HEK293 (cell line): ENCODE measurements at regions not wholly inside any gene's neighbourhood (a gene's known extent, or its start where the extent isn't known, plus 50 kb on each side); places are given as distances from the start of the nearest gene placed in this dataset.

Source experiments
- CTCF ChIA-PET: fragments of 350-600 bp; formaldehyde crosslinking; extraction: SDS; loops from one replicate; lab custom pipeline; 2021; ENCODE audit warnings: antibody characterized with exemption; lab: Yijun Ruan, JAX
- POLR2A ChIA-PET: fragments of 300-600 bp; formaldehyde crosslinking; extraction: SDS; loops from one replicate; lab custom pipeline; 2020; ENCODE audit warnings: antibody characterized with exemption, inconsistent platforms; lab: Yijun Ruan, JAX
- H3K27ac ChIP-seq: fragments of 200-500 bp; sonication (Bioruptor generic); 2 replicates; pipeline ENCODE4 v1.5.1; 2014; ENCODE audit warnings: low read depth, low read length, control low read depth, inconsistent platforms; ENCODE audit errors: extremely low read depth
- H3K36me3 ChIP-seq, 2 experiments: fragments of 200-500 bp in 1 of 2; sonication (Bioruptor generic) in 1 of 2; 1 replicate in 1 of 2; 2 replicates in 1 of 2; pipeline ENCODE4 v1.5.1; 2014 to 2017; ENCODE audit warnings: inconsistent platforms in 2 of 2, low read length in 2 of 2; ENCODE audit not compliant: control insufficient read depth in 2 of 2, insufficient read depth in 1 of 2
- H3K4me1 ChIP-seq: fragments of 200-500 bp; sonication (Bioruptor generic); 2 replicates; pipeline ENCODE4 v1.5.1; 2014; ENCODE audit warnings: mild to moderate bottlenecking, low read length, inconsistent platforms; ENCODE audit not compliant: control insufficient read depth, insufficient read depth
- H3K4me3 ChIP-seq: 2 replicates; pipeline ENCODE4 v1.5.1; 2011; ENCODE audit warnings: low read depth, mild to moderate bottlenecking, control low read depth, low read length, moderate library complexity
- H3K9me3 ChIP-seq: fragments of 200-500 bp; sonication (Bioruptor generic); 2 replicates; pipeline ENCODE4 v1.5.1; 2014; ENCODE audit warnings: low read depth, low read length, inconsistent platforms; ENCODE audit not compliant: control insufficient read depth, insufficient read depth
- HOXC10 ChIP-seq: sonication (generic); formaldehyde crosslinking; IDR thresholded peaks from 2 replicates; pipeline ENCODE4 v1.8.1; 2023; ENCODE audit warnings: mild to moderate bottlenecking, missing genetic modification reagents
- ZBTB10 ChIP-seq: fragments of 450-650 bp; formaldehyde crosslinking; IDR thresholded peaks from 2 replicates; pipeline ENCODE4 v1.5.1; 2016; ENCODE audit warnings: missing biosample characterization, missing genetic modification characterization
- ZBTB17 ChIP-seq: fragments of 450-650 bp; formaldehyde crosslinking; IDR thresholded peaks from 2 replicates; pipeline ENCODE4 v1.5.1; 2016; ENCODE audit warnings: missing biosample characterization, missing genetic modification characterization
- ZFP3 ChIP-seq: fragments of 450-650 bp; formaldehyde crosslinking; IDR thresholded peaks from 2 replicates; pipeline ENCODE4 v1.5.1; 2016; ENCODE audit warnings: low read depth, missing biosample characterization, missing genetic modification characterization
- ZNF248 ChIP-seq: fragments of 450-650 bp; formaldehyde crosslinking; IDR thresholded peaks from 2 replicates; pipeline ENCODE4 v1.5.1; 2017; ENCODE audit warnings: missing biosample characterization, missing genetic modification characterization
- ZNF510 ChIP-seq: fragments of 450-650 bp; formaldehyde crosslinking; IDR thresholded peaks from 2 replicates; pipeline ENCODE4 v1.5.1; 2018; ENCODE audit warnings: mild to moderate bottlenecking, missing genetic modification characterization, missing biosample characterization; ENCODE audit not compliant: insufficient replicate concordance
- ZNF560 ChIP-seq: fragments of 450-650 bp; formaldehyde crosslinking; IDR thresholded peaks from 2 replicates; pipeline ENCODE4 v1.5.1; 2017; ENCODE audit warnings: missing biosample characterization, missing genetic modification characterization, borderline replicate concordance
- ZNF561 ChIP-seq: fragments of 450-650 bp; IDR thresholded peaks from 2 replicates; pipeline ENCODE4 v1.5.1; 2018; ENCODE audit warnings: missing biosample characterization, missing genetic modification characterization, borderline replicate concordance
- ZNF707 ChIP-seq: fragments of 450-650 bp; formaldehyde crosslinking; IDR thresholded peaks from 2 replicates; pipeline ENCODE4 v1.5.1; 2016; ENCODE audit warnings: missing biosample characterization, missing genetic modification characterization
- ZSCAN18 ChIP-seq: fragments of 450-650 bp; formaldehyde crosslinking; IDR thresholded peaks from 2 replicates; pipeline ENCODE4 v1.5.1; 2016; ENCODE audit warnings: missing biosample characterization, missing genetic modification characterization
- TF ChIP-seq, protein P1 (sequence below): fragments of 450-650 bp; formaldehyde crosslinking; IDR thresholded peaks from 2 replicates; pipeline ENCODE4 v1.5.1; 2016; ENCODE audit warnings: missing biosample characterization, missing genetic modification characterization, borderline replicate concordance

GRCh38 chr11:36840378-36840777, 242.3 kb upstream of the RAG2 start:
- TF ChIP-seq, protein P1, sequence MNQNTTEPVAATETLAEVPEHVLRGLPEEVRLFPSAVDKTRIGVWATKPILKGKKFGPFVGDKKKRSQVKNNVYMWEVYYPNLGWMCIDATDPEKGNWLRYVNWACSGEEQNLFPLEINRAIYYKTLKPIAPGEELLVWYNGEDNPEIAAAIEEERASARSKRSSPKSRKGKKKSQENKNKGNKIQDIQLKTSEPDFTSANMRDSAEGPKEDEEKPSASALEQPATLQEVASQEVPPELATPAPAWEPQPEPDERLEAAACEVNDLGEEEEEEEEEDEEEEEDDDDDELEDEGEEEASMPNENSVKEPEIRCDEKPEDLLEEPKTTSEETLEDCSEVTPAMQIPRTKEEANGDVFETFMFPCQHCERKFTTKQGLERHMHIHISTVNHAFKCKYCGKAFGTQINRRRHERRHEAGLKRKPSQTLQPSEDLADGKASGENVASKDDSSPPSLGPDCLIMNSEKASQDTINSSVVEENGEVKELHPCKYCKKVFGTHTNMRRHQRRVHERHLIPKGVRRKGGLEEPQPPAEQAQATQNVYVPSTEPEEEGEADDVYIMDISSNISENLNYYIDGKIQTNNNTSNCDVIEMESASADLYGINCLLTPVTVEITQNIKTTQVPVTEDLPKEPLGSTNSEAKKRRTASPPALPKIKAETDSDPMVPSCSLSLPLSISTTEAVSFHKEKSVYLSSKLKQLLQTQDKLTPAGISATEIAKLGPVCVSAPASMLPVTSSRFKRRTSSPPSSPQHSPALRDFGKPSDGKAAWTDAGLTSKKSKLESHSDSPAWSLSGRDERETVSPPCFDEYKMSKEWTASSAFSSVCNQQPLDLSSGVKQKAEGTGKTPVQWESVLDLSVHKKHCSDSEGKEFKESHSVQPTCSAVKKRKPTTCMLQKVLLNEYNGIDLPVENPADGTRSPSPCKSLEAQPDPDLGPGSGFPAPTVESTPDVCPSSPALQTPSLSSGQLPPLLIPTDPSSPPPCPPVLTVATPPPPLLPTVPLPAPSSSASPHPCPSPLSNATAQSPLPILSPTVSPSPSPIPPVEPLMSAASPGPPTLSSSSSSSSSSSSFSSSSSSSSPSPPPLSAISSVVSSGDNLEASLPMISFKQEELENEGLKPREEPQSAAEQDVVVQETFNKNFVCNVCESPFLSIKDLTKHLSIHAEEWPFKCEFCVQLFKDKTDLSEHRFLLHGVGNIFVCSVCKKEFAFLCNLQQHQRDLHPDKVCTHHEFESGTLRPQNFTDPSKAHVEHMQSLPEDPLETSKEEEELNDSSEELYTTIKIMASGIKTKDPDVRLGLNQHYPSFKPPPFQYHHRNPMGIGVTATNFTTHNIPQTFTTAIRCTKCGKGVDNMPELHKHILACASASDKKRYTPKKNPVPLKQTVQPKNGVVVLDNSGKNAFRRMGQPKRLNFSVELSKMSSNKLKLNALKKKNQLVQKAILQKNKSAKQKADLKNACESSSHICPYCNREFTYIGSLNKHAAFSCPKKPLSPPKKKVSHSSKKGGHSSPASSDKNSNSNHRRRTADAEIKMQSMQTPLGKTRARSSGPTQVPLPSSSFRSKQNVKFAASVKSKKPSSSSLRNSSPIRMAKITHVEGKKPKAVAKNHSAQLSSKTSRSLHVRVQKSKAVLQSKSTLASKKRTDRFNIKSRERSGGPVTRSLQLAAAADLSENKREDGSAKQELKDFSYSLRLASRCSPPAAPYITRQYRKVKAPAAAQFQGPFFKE (tag by site-specific recombination): no peak
- no peak for TF ChIP-seq ZNF248
- TF ChIP-seq ZNF510 (tag by site-specific recombination): no peak
- POLR2A ChIA-PET: no interaction called here
- Histone ChIP-seq H3K9me3 (no peaks in the 10 kb centered on the region), H3K4me1 (no peaks in the 10 kb centered on the region), H3K36me3 (no peaks in the 10 kb centered on the region), H3K4me3 (no peak overlapping the region), H3K27ac (no peak overlapping the region)
- CTCF ChIA-PET: no interaction called here

GRCh38 chr11:36837831-36838437, 239.9 kb upstream of the RAG2 start:
- Histone ChIP-seq H3K27ac (no peak overlapping the region), H3K4me3 (no peak overlapping the region), H3K36me3 (no peaks in the 10 kb centered on the region), H3K4me1 (no peaks in the 10 kb centered on the region), H3K9me3 (no peaks in the 10 kb centered on the region)
- POLR2A ChIA-PET: no interaction called here
- CTCF ChIA-PET: no interaction called here
- TF ChIP-seq ZNF561 (no peak), ZNF560 (tag by site-specific recombination) (no peak), ZSCAN18 (tag by site-specific recombination) (no peak)

- CTCF ChIA-PET: interaction anchor here (1.0 to 2.2 kb wide), 3 partner anchors 78 to 534 kb away, joined by 3 to 9 read pairs (median 5); no protein-coding TSS in a partner anchor
Observed at GRCh38 chr11:36825251-36825650, 227.2 kb upstream of the RAG2 start.

More at GRCh38 chr11:36825251-36825650, 227.2 kb upstream of the RAG2 start:
- Histone ChIP-seq H3K36me3 (no peaks in the 10 kb centered on the region), H3K9me3 (no peaks in the 10 kb centered on the region), H3K27ac (no peak overlapping the region), H3K4me3 (no peak overlapping the region), H3K4me1 (no peaks in the 10 kb centered on the region)
- POLR2A ChIA-PET: no interaction called here
- TF ChIP-seq ZBTB10 (tag by site-specific recombination) (no peak), ZFP3 (no peak), HOXC10 (CRISPR knock-in tag) (no peak), ZNF707 (tag by site-specific recombination) (no peak), ZBTB17 (tag by site-specific recombination) (no peak)
